GM13977 (cell line): ENCODE measurements at regions not wholly inside any gene's neighbourhood (a gene's known extent, or its start where the extent isn't known, plus 50 kb on each side); places are given as distances from the start of the nearest gene placed in this dataset.

Experiments used
- DNase-seq: peaks from one replicate; pipeline ENCODE4 v3.0.0; 2012; ENCODE audit warnings: low spot score
- in situ Hi-C: fragments of 300-500 bp; cut with MboI; formaldehyde crosslinking; loops from one replicate; pipeline ENCODE4 v1.12.0; 2022; ENCODE audit warnings: low sequenced_read_pairs, low pct_unique_long_range_greater_than_20kb, mixed read lengths, inconsistent platforms; ENCODE audit not compliant: unreplicated experiment
- TF ChIP-seq, protein P1 (sequence below): IDR thresholded peaks from 2 replicates; pipeline ENCODE4 v1.5.1; 2012; ENCODE audit warnings: mild to moderate bottlenecking, control low read depth; ENCODE audit not compliant: insufficient read depth; ENCODE audit errors: extremely low read depth, missing control alignments

DNA sequence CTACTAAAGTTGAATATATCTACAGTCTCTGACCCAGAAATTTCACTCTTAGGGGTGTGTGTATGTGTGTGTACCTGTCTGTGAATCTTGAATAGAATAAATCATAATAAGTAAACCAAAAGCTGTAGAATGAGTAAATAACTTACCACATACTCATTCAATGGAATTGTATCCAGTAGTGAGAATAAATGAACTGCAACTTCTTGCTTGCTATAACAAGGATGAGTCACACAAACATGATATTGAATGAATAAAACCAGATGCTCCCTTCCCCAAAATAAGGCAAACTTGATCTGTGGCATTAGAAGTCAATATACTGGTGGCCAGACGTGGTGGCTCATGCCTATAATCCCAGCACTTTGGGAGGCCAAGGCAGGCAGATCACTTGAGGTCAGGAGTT is 259.8 kb upstream of the MON1B start:
- no peak for DNase-seq
- in situ Hi-C loops: no loop called here
- TF ChIP-seq, protein P1, sequence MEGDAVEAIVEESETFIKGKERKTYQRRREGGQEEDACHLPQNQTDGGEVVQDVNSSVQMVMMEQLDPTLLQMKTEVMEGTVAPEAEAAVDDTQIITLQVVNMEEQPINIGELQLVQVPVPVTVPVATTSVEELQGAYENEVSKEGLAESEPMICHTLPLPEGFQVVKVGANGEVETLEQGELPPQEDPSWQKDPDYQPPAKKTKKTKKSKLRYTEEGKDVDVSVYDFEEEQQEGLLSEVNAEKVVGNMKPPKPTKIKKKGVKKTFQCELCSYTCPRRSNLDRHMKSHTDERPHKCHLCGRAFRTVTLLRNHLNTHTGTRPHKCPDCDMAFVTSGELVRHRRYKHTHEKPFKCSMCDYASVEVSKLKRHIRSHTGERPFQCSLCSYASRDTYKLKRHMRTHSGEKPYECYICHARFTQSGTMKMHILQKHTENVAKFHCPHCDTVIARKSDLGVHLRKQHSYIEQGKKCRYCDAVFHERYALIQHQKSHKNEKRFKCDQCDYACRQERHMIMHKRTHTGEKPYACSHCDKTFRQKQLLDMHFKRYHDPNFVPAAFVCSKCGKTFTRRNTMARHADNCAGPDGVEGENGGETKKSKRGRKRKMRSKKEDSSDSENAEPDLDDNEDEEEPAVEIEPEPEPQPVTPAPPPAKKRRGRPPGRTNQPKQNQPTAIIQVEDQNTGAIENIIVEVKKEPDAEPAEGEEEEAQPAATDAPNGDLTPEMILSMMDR: no peak

GRCh38 chr16:76932541-76933211 is 258.3 kb upstream of the MON1B start:
- TF ChIP-seq, protein P1: no peak
- in situ Hi-C loops: no loop called here
- no peak for DNase-seq

- no peak for DNase-seq
- TF ChIP-seq, protein P1: no peak
- in situ Hi-C loops: no loop called here
These were observed 250.7 kb upstream of the MON1B start for GRCh38 chr16:76940251-76940650.

- no peak for DNase-seq
- TF ChIP-seq, protein P1: no peak
- in situ Hi-C loops: no loop called here
These were observed 249.9 kb upstream of the MON1B start for GRCh38 chr16:76941113-76941512.

GRCh38 chr16:76942089-76942488 is 248.9 kb upstream of the MON1B start:
- in situ Hi-C loops: no loop called here
- no peak for DNase-seq
- TF ChIP-seq, protein P1: no peak

- TF ChIP-seq, protein P1: no peak
- DNase-seq: no peak
- in situ Hi-C loops: no loop called here
These were observed 247.1 kb upstream of the MON1B start for GRCh38 chr16:76943921-76944320.
